NB4 (cell line): ENCODE measurements at regions not wholly inside any gene's neighbourhood (a gene's known extent, or its start where the extent isn't known, plus 50 kb on each side); places are given as distances from the start of the nearest gene placed in this dataset.

Experiments used
- MYC ChIP-seq: IDR thresholded peaks from 2 replicates; pipeline ENCODE4 v1.6.1; 2011; ENCODE audit warnings: low read depth, low read length
- POLR2A ChIP-seq: IDR thresholded peaks from 2 replicates; pipeline ENCODE4 v1.6.1; 2011; ENCODE audit warnings: mild to moderate bottlenecking; ENCODE audit not compliant: insufficient read length; ENCODE audit errors: extremely low read depth
- TF ChIP-seq, protein P1 (sequence below): IDR thresholded peaks from one replicate; pipeline ENCODE4 v1.5.1; 2012; ENCODE audit warnings: low read depth, low read length
- TF ChIP-seq, protein P2 (sequence below): IDR thresholded peaks from 2 replicates; pipeline ENCODE4 v1.6.1; 2011; ENCODE audit warnings: low read depth, low read length

DNA sequence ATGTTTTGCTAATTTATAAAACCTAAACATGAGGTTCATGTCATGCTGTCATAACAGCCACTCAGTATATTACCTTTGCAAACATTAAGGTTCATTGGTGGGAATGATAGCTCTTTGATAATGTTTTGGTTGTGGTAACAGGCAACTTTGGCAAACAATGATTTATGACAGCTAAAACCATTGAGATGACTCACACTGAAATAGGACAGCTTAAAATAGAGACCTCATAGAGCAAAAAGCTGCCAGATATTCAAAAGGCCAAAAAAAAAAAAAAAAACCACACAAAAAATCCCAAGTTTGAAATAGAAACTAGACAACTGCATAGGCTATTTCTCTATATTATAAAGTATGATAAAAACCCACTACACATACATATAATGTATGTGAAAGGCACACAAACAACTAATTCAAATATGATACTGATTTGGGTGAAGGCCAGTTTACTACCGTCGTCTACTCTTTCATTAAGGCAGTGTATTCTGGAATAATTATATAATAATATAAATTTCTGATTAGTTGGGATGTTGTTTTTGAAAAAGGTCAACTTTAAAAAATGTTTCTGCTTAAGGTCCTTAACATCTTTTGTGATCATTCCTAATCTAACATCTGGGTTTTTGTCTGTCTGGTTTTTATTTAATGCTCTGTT lies 646.0 kb upstream of the PITX2 start:
- TF ChIP-seq, protein P1, sequence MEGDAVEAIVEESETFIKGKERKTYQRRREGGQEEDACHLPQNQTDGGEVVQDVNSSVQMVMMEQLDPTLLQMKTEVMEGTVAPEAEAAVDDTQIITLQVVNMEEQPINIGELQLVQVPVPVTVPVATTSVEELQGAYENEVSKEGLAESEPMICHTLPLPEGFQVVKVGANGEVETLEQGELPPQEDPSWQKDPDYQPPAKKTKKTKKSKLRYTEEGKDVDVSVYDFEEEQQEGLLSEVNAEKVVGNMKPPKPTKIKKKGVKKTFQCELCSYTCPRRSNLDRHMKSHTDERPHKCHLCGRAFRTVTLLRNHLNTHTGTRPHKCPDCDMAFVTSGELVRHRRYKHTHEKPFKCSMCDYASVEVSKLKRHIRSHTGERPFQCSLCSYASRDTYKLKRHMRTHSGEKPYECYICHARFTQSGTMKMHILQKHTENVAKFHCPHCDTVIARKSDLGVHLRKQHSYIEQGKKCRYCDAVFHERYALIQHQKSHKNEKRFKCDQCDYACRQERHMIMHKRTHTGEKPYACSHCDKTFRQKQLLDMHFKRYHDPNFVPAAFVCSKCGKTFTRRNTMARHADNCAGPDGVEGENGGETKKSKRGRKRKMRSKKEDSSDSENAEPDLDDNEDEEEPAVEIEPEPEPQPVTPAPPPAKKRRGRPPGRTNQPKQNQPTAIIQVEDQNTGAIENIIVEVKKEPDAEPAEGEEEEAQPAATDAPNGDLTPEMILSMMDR = no peak
- TF ChIP-seq POLR2A (no peak), MYC (no peak)
- TF ChIP-seq, protein P2, sequence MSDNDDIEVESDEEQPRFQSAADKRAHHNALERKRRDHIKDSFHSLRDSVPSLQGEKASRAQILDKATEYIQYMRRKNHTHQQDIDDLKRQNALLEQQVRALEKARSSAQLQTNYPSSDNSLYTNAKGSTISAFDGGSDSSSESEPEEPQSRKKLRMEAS = no peak
